ENCODE measurements at regions not wholly inside any gene's neighbourhood (a gene's known extent, or its start where the extent isn't known, plus 50 kb on each side); places are given as distances from the start of the nearest gene placed in this dataset.

- no peak for TF ChIP-seq CREB1 (IDR thresholded peaks at IDR 0.05; ENCODE audit: low read depth)
- no peak for TF ChIP-seq MAX (IDR thresholded peaks at IDR 0.05)
Observed at GRCh38 chr10:44834131-44834530, 77.0 kb upstream of the TMEM72 start.
